ENCODE measurements at regions not wholly inside any gene's neighbourhood (a gene's known extent, or its start where the extent isn't known, plus 50 kb on each side); places are given as distances from the start of the nearest gene placed in this dataset.

GRCh38 chr1:188872376-188872775 is 1605.3 kb downstream of the BRINP3 start:
- no peak for DNase-seq (ENCODE audit: extremely low read depth, low read depth)
- TF ChIP-seq CTCF (IDR thresholded peaks at IDR 0.05; ENCODE audit: low read depth, low read length), result no peak

- TF ChIP-seq CTCF (IDR thresholded peaks at IDR 0.05; ENCODE audit: low read depth, low read length), result no peak
- no peak for DNase-seq (ENCODE audit: extremely low read depth, low read depth)
Measured at GRCh38 chr1:188877668-188878067, 1600.0 kb downstream of the BRINP3 start.

- TF ChIP-seq CTCF (IDR thresholded peaks at IDR 0.05; ENCODE audit: low read depth, low read length), result no peak
- DNase-seq (ENCODE audit: extremely low read depth, low read depth), result no peak
Measured at GRCh38 chr1:188888386-188888785, 1589.3 kb downstream of the BRINP3 start.

GRCh38 chr1:188889166-188889565 is 1588.5 kb downstream of the BRINP3 start:
- DNase-seq (ENCODE audit: extremely low read depth, low read depth), result no peak
- no peak for TF ChIP-seq CTCF (IDR thresholded peaks at IDR 0.05; ENCODE audit: low read depth, low read length)

GRCh38 chr1:188891958-188892357 is 1585.7 kb downstream of the BRINP3 start:
- DNase-seq (ENCODE audit: extremely low read depth, low read depth), result no peak
- no peak for TF ChIP-seq CTCF (IDR thresholded peaks at IDR 0.05; ENCODE audit: low read depth, low read length)

GRCh38 chr1:188895611-188896010 is 1582.1 kb downstream of the BRINP3 start:
- no peak for DNase-seq (ENCODE audit: extremely low read depth, low read depth)

GRCh38 chr1:188903241-188903640 is 1574.4 kb downstream of the BRINP3 start:
- DNase-seq (ENCODE audit: extremely low read depth, low read depth), result no peak
- no peak for TF ChIP-seq CTCF (IDR thresholded peaks at IDR 0.05; ENCODE audit: low read depth, low read length)

More at GRCh38 chr1:188895611-188896010, 1582.1 kb downstream of the BRINP3 start:
- TF ChIP-seq CTCF (IDR thresholded peaks at IDR 0.05; ENCODE audit: low read depth, low read length), result no peak
